Activated CD8-positive, alpha-beta T cell treated with anti-CD3 and anti-CD28 coated beads, Interleukin-2, amount 10 ng/mL, durations not matched to agents 7 days and 5 days (primary cell): ENCODE measurements at regions not wholly inside any gene's neighbourhood (a gene's known extent, or its start where the extent isn't known, plus 50 kb on each side); places are given as distances from the start of the nearest gene placed in this dataset.

Source experiments
- ATAC-seq: fragments of 150-1000 bp; cut with Tn5 transposase; one replicate; pipeline ENCODE4 v1.10.0; 2021; ENCODE audit warnings: moderate library complexity
- CTCF ChIA-PET: fragments of 350-600 bp; sonication (Branson Sonifier 250); formaldehyde crosslinking; loops from one replicate; lab custom pipeline; 2021; ENCODE audit warnings: antibody characterized with exemption; lab: Charles Lee
- POLR2A ChIA-PET: fragments of 350-600 bp; sonication (Branson Sonifier 250); formaldehyde crosslinking; loops from one replicate; lab custom pipeline; 2021; ENCODE audit warnings: antibody characterized with exemption; lab: Charles Lee
- DNase-seq: peaks from one replicate; pipeline ENCODE4 v3.0.0-alpha.2; 2020
- H3K27ac Mint-ChIP-seq: one replicate; pipeline ENCODE4 v1.8.0; 2021; ENCODE audit warnings: mild to moderate bottlenecking, mixed read lengths
- H3K27me3 Mint-ChIP-seq: one replicate; pipeline ENCODE4 v1.8.0; 2021; ENCODE audit warnings: low read depth, mixed read lengths
- H3K36me3 Mint-ChIP-seq: one replicate; pipeline ENCODE4 v1.8.0; 2021; ENCODE audit warnings: low read depth, mixed read lengths
- H3K4me1 Mint-ChIP-seq: one replicate; pipeline ENCODE4 v1.8.0; 2021; ENCODE audit warnings: low read depth, mixed read lengths
- H3K4me3 Mint-ChIP-seq: one replicate; pipeline ENCODE4 v1.8.0; 2021; ENCODE audit warnings: mild to moderate bottlenecking, mixed read lengths
- H3K9me3 Mint-ChIP-seq: one replicate; pipeline ENCODE4 v1.8.0; 2022; ENCODE audit warnings: mixed read lengths; ENCODE audit not compliant: insufficient read depth

GRCh38 chr3:70426071-70426470 is 113.6 kb upstream of the MDFIC2 start:
- Mint-ChIP-seq H3K27ac (no peak overlapping the region), H3K36me3 (no peaks in the 10 kb centered on the region), H3K27me3 (peaks cover 2% of the 10 kb centered on the region), H3K4me3 (no peak overlapping the region), H3K4me1 (no peaks in the 10 kb centered on the region), H3K9me3 (no peaks in the 10 kb centered on the region)
- ChIA-PET POLR2A (no interaction called here), CTCF (no interaction called here)
- DNase-seq (no peak), ATAC-seq (no peak)

- ATAC-seq (no peak), DNase-seq (no peak)
- no peaks in the 10 kb centered on the region for H3K36me3 Mint-ChIP-seq
- H3K27me3 Mint-ChIP-seq, result peaks cover 2% of the 10 kb centered on the region
- no peak overlapping the region for H3K4me3 Mint-ChIP-seq
- no peak overlapping the region for H3K27ac Mint-ChIP-seq
- no peaks in the 10 kb centered on the region for H3K4me1 Mint-ChIP-seq
- no peaks in the 10 kb centered on the region for H3K9me3 Mint-ChIP-seq
- ChIA-PET CTCF (no interaction called here), POLR2A (no interaction called here)
These were observed 109.1 kb upstream of the MDFIC2 start for GRCh38 chr3:70421506-70421905.

GRCh38 chr3:70409018-70409417 is 96.6 kb upstream of the MDFIC2 start:
- Mint-ChIP-seq H3K9me3 (peaks cover 3% of the 10 kb centered on the region), H3K27ac (no peak overlapping the region), H3K27me3 (no peaks in the 10 kb centered on the region), H3K4me3 (no peak overlapping the region), H3K36me3 (no peaks in the 10 kb centered on the region), H3K4me1 (no peaks in the 10 kb centered on the region)
- DNase-seq (no peak), ATAC-seq (no peak)
- CTCF ChIA-PET, result no interaction called here
- POLR2A ChIA-PET, result no interaction called here

- CTCF ChIA-PET, result no interaction called here
These were observed 87.8 kb upstream of the MDFIC2 start for GRCh38 chr3:70400194-70400593.

GRCh38 chr3:70393881-70394612 is 81.6 kb upstream of the MDFIC2 start:
- POLR2A ChIA-PET, result no interaction called here
- H3K9me3 Mint-ChIP-seq, result no peaks in the 10 kb centered on the region
- no peaks in the 10 kb centered on the region for H3K36me3 Mint-ChIP-seq
- no peak overlapping the region for H3K27ac Mint-ChIP-seq
- ATAC-seq, result no peak
- no peak overlapping the region for H3K4me3 Mint-ChIP-seq
- DNase-seq, result no peak
- no peaks in the 10 kb centered on the region for H3K4me1 Mint-ChIP-seq
- H3K27me3 Mint-ChIP-seq, result no peaks in the 10 kb centered on the region
- CTCF ChIA-PET, result no interaction called here

More at GRCh38 chr3:70400194-70400593, 87.8 kb upstream of the MDFIC2 start:
- DNase-seq, result no peak
- H3K9me3 Mint-ChIP-seq, result no peaks in the 10 kb centered on the region
- no peaks in the 10 kb centered on the region for H3K4me1 Mint-ChIP-seq
- POLR2A ChIA-PET, result no interaction called here
- no peak overlapping the region for H3K4me3 Mint-ChIP-seq
- H3K27ac Mint-ChIP-seq, result no peak overlapping the region
- no peaks in the 10 kb centered on the region for H3K27me3 Mint-ChIP-seq
- ATAC-seq, result no peak
- no peaks in the 10 kb centered on the region for H3K36me3 Mint-ChIP-seq

- no peaks in the 10 kb centered on the region for H3K27me3 Mint-ChIP-seq
- no peak overlapping the region for H3K4me3 Mint-ChIP-seq
- no peaks in the 10 kb centered on the region for H3K36me3 Mint-ChIP-seq
- CTCF ChIA-PET, result no interaction called here
- H3K4me1 Mint-ChIP-seq, result no peaks in the 10 kb centered on the region
- DNase-seq (no peak), ATAC-seq (no peak)
- no peak overlapping the region for H3K27ac Mint-ChIP-seq
- POLR2A ChIA-PET, result no interaction called here
- H3K9me3 Mint-ChIP-seq, result no peaks in the 10 kb centered on the region
These were observed 79.8 kb upstream of the MDFIC2 start for GRCh38 chr3:70392227-70392626.

GRCh38 chr3:70387889-70388288 is 75.5 kb upstream of the MDFIC2 start:
- CTCF ChIA-PET, result no interaction called here
- no peak overlapping the region for H3K27ac Mint-ChIP-seq

GRCh38 chr3:70386846-70387245 is 74.4 kb upstream of the MDFIC2 start:
- DNase-seq (no peak), ATAC-seq (no peak)
- H3K27me3 Mint-ChIP-seq, result no peaks in the 10 kb centered on the region
- no peak overlapping the region for H3K27ac Mint-ChIP-seq
- H3K4me1 Mint-ChIP-seq, result no peaks in the 10 kb centered on the region
- no peaks in the 10 kb centered on the region for H3K36me3 Mint-ChIP-seq
- no peaks in the 10 kb centered on the region for H3K9me3 Mint-ChIP-seq
- H3K4me3 Mint-ChIP-seq, result no peak overlapping the region
- CTCF ChIA-PET, result no interaction called here
- POLR2A ChIA-PET, result no interaction called here

More at GRCh38 chr3:70387889-70388288, 75.5 kb upstream of the MDFIC2 start:
- Mint-ChIP-seq H3K27me3 (no peaks in the 10 kb centered on the region), H3K9me3 (no peaks in the 10 kb centered on the region), H3K36me3 (no peaks in the 10 kb centered on the region), H3K4me3 (no peak overlapping the region), H3K4me1 (no peaks in the 10 kb centered on the region)
- POLR2A ChIA-PET, result no interaction called here
- ATAC-seq (no peak), DNase-seq (no peak)

- ATAC-seq (no peak), DNase-seq (no peak)
- CTCF ChIA-PET, result no interaction called here
- Mint-ChIP-seq H3K4me3 (no peak overlapping the region), H3K27me3 (no peaks in the 10 kb centered on the region), H3K9me3 (no peaks in the 10 kb centered on the region), H3K27ac (no peak overlapping the region), H3K36me3 (no peaks in the 10 kb centered on the region), H3K4me1 (no peaks in the 10 kb centered on the region)
- POLR2A ChIA-PET, result no interaction called here
These were observed 73.6 kb upstream of the MDFIC2 start for GRCh38 chr3:70386043-70386442.

GRCh38 chr3:70383360-70383831 is 71.0 kb upstream of the MDFIC2 start:
- ChIA-PET POLR2A (no interaction called here), CTCF (no interaction called here)
- DNase-seq (no peak), ATAC-seq (no peak)
- Mint-ChIP-seq H3K4me1 (no peaks in the 10 kb centered on the region), H3K36me3 (no peaks in the 10 kb centered on the region), H3K27ac (no peak overlapping the region), H3K27me3 (no peaks in the 10 kb centered on the region), H3K4me3 (no peak overlapping the region), H3K9me3 (no peaks in the 10 kb centered on the region)

GRCh38 chr3:70374179-70374578 is 61.7 kb upstream of the MDFIC2 start:
- DNase-seq (no peak), ATAC-seq (no peak)
- Mint-ChIP-seq H3K9me3 (no peaks in the 10 kb centered on the region), H3K4me1 (no peaks in the 10 kb centered on the region), H3K4me3 (no peak overlapping the region), H3K27ac (no peak overlapping the region), H3K27me3 (no peaks in the 10 kb centered on the region), H3K36me3 (no peaks in the 10 kb centered on the region)
- POLR2A ChIA-PET, result no interaction called here
- CTCF ChIA-PET, result no interaction called here
